Spinal cord (tissue), 9 donors: ENCODE measurements at regions not wholly inside any gene's neighbourhood (a gene's known extent, or its start where the extent isn't known, plus 50 kb on each side); places are given as distances from the start of the nearest gene placed in this dataset.

Source experiments
- DNase-seq, 6 donors: peaks; one replicate each; pipeline versions ENCODE4 v3.0.0 to v3.0.0-alpha.2; 2013 to 2015; ENCODE audit warnings: low spot score in 6 of 6, low read depth in 4 of 6
- H3K27ac ChIP-seq: one replicate; pipeline ENCODE4 v1.5.1; 2013; ENCODE audit warnings: low read depth, low read length, control low read depth
- H3K27me3 ChIP-seq: one replicate; pipeline ENCODE4 v1.6.1; 2013; ENCODE audit warnings: low read length; ENCODE audit not compliant: control insufficient read depth, insufficient read depth
- H3K36me3 ChIP-seq: one replicate; pipeline ENCODE4 v1.6.1; 2013; ENCODE audit warnings: low read length; ENCODE audit not compliant: control insufficient read depth, insufficient read depth
- H3K4me1 ChIP-seq: one replicate; pipeline ENCODE4 v1.6.1; 2013; ENCODE audit warnings: low read length; ENCODE audit not compliant: control insufficient read depth, insufficient read depth
- H3K4me3 ChIP-seq: one replicate; pipeline ENCODE4 v1.5.1; 2013; ENCODE audit warnings: low read depth, low read length, control low read depth
- H3K9me3 ChIP-seq: one replicate; pipeline ENCODE4 v1.6.1; 2013; ENCODE audit warnings: low read length; ENCODE audit not compliant: control insufficient read depth, insufficient read depth
- WGBS: methylation state at CpG from one replicate; pipeline ENCODE4 v1.1.5; 2013; ENCODE audit warnings: missing lambda C conversion rate; ENCODE audit not compliant: insufficient coverage; 5-methylcytosine and 5-hydroxymethylcytosine counted together
- donor health status: healthy.

DNA sequence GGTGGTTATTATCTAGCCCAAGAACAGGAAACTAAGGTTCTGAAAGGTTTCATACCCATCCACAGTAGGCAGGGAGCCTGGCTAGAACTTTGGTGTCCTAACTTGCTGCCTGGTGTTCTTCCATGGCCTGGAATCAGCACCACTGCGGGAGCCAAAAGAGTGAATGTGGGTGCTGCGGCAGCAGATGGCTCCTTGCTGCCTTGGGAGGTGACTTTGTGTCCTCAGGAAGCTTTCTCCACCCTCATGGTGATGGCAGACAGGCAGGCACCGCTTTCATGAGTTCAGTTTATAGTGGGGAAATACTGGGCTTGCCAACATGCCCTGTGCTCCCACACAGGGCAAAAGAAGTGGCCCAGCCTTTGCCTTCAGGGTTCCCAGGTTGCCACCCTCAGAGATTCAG is 385.2 kb downstream of the BCL11A start:
- WGBS, result 100% methylated on average over 3 of the region's 3 CpGs
- no peaks in the 10 kb centered on the region for H3K4me1 ChIP-seq
- no peak overlapping the region for H3K4me3 ChIP-seq
- H3K27ac ChIP-seq, result no peak overlapping the region
- H3K27me3 ChIP-seq, result no peaks in the 10 kb centered on the region
- no peaks in the 10 kb centered on the region for H3K36me3 ChIP-seq
- no peaks in the 10 kb centered on the region for H3K9me3 ChIP-seq
- DNase-seq, result no peak

DNA sequence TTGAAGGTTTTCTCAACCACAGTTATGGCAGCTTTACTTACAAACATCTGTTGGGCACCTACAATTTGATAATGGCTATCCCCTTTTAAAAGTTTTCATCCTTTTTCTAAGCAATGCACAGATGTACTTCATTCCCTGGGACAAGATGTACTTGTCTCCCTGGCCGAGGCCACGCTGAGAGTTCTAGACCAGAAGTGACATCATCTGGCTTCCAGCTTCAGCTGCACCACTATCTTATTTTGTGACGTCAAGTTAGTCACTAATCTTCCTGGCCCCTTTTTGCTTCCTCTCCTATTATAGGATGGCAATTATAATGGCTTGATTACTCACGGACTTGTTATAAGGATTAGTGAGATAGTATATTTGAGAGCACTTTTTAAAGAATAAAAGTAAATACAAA is 386.4 kb downstream of the BCL11A start:
- H3K9me3 ChIP-seq, result no peaks in the 10 kb centered on the region
- no peaks in the 10 kb centered on the region for H3K4me1 ChIP-seq
- WGBS, result 87% methylated on average over 2 of the region's 4 CpGs
- no peak overlapping the region for H3K27ac ChIP-seq
- no peaks in the 10 kb centered on the region for H3K36me3 ChIP-seq
- no peak overlapping the region for H3K4me3 ChIP-seq
- DNase-seq, result no peak
- no peaks in the 10 kb centered on the region for H3K27me3 ChIP-seq

GRCh38 chr2:60163691-60164090 is 389.8 kb downstream of the BCL11A start:
- 83% methylated on average over 2 of the region's 7 CpGs for WGBS
- Histone ChIP-seq H3K36me3 (no peaks in the 10 kb centered on the region), H3K4me1 (no peaks in the 10 kb centered on the region), H3K9me3 (no peaks in the 10 kb centered on the region), H3K27me3 (no peaks in the 10 kb centered on the region), H3K27ac (no peak overlapping the region), H3K4me3 (no peak overlapping the region)
- no peak for DNase-seq

DNA sequence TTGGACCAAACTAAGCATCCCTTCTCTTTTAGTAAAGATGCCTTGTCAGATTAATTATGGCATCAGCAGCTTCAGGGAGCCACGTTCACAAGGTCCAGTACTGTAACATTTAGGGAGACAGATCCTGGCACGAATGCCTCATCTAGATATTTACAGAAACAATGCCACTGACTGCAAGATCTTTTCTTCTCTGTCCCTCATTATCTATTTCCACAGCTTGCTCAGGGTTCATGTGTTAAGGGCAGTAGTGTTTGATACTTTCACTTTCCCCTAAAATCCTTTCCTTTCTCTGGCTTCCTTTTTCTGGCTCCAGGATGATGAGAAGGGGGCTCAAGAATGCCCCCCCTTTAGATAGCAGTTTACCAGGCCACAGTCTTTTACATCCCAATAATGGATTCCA is 393.9 kb downstream of the BCL11A start:
- Histone ChIP-seq H3K4me1 (no peaks in the 10 kb centered on the region), H3K36me3 (no peaks in the 10 kb centered on the region), H3K9me3 (no peaks in the 10 kb centered on the region), H3K4me3 (no peak overlapping the region), H3K27me3 (no peaks in the 10 kb centered on the region), H3K27ac (no peak overlapping the region)
- DNase-seq, result no peak
- WGBS, result 67% methylated on average over 1 of the region's 2 CpGs

- H3K27ac ChIP-seq, result no peak overlapping the region
- peaks cover 2% of the 10 kb centered on the region for H3K9me3 ChIP-seq
- WGBS, result no CpG with 5 or more reads among the region's 1 CpG
- H3K36me3 ChIP-seq, result no peaks in the 10 kb centered on the region
- H3K4me3 ChIP-seq, result no peak overlapping the region
- no peaks in the 10 kb centered on the region for H3K4me1 ChIP-seq
- no peak for DNase-seq
- H3K27me3 ChIP-seq, result no peaks in the 10 kb centered on the region
Measured at GRCh38 chr2:60158262-60158661, 395.2 kb downstream of the BCL11A start.

- H3K36me3 ChIP-seq, result no peaks in the 10 kb centered on the region
- H3K4me3 ChIP-seq, result no peak overlapping the region
- H3K27me3 ChIP-seq, result no peaks in the 10 kb centered on the region
- H3K4me1 ChIP-seq, result no peaks in the 10 kb centered on the region
- no peak overlapping the region for H3K27ac ChIP-seq
- DNase-seq, result no peak
- WGBS, result 88% methylated on average over 1 of the region's 1 CpG
- H3K9me3 ChIP-seq, result peaks cover 2% of the 10 kb centered on the region
Measured at GRCh38 chr2:60157283-60157682, 396.2 kb downstream of the BCL11A start.

DNA sequence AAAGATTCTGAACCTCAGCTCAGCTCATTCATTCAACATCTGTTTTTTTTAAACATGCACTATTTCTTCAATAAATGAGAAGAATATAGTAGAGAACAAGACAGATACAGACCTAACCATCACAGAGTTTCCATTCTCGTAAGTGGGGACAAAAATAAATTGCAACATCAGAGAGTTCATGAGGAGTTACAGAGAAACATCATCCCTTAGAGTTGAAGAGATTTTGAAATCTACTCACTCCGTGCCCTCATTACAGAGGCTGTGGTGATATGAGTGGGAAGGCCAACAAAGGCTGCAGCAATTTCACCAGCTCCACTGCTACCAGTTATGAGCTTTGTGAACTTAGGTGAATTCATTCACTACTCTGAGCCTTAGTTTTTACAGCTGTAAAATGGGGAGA is 399.3 kb downstream of the BCL11A start:
- Histone ChIP-seq H3K4me1 (no peaks in the 10 kb centered on the region), H3K36me3 (no peaks in the 10 kb centered on the region), H3K27me3 (no peaks in the 10 kb centered on the region), H3K27ac (no peak overlapping the region), H3K4me3 (no peak overlapping the region), H3K9me3 (peaks cover 2% of the 10 kb centered on the region)
- WGBS, result no CpG with 5 or more reads among the region's 2 CpGs
- DNase-seq, result no peak

- no peak overlapping the region for H3K4me3 ChIP-seq
- H3K9me3 ChIP-seq, result peaks cover 2% of the 10 kb centered on the region
- no peak for DNase-seq
- H3K27ac ChIP-seq, result no peak overlapping the region
- H3K4me1 ChIP-seq, result no peaks in the 10 kb centered on the region
- no peaks in the 10 kb centered on the region for H3K36me3 ChIP-seq
- H3K27me3 ChIP-seq, result no peaks in the 10 kb centered on the region
- WGBS, result no CpG with 5 or more reads among the region's 4 CpGs
Measured at GRCh38 chr2:60152226-60152833, 401.1 kb downstream of the BCL11A start.

DNA sequence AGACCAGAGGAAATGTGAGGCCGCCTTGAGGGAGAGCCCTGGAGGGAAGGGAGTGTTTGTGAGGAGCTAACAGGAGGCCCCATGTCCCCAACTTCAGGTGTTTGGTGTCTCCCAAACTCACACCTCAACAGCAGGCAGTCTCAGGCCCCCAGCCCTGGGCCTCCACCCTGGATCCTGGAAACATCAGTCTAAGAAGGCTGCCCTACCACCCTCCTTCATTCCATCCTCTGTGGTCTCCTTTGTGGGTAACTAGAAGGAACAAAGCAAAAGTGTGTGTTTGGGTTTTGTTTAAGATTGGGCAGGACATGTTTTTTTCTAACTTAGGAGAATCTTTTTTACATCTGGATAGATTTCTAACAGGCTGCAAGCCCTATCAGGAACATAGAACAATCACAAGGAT is 404.3 kb downstream of the BCL11A start:
- H3K4me1 ChIP-seq, result no peaks in the 10 kb centered on the region
- no peak for DNase-seq
- WGBS, result 80% methylated on average over 1 of the region's 1 CpG
- H3K4me3 ChIP-seq, result no peak overlapping the region
- no peak overlapping the region for H3K27ac ChIP-seq
- no peaks in the 10 kb centered on the region for H3K36me3 ChIP-seq
- H3K27me3 ChIP-seq, result no peaks in the 10 kb centered on the region
- H3K9me3 ChIP-seq, result peaks cover 4% of the 10 kb centered on the region

- Histone ChIP-seq H3K36me3 (no peaks in the 10 kb centered on the region), H3K27me3 (no peaks in the 10 kb centered on the region), H3K4me1 (no peaks in the 10 kb centered on the region), H3K9me3 (peaks cover 2% of the 10 kb centered on the region), H3K27ac (no peak overlapping the region), H3K4me3 (no peak overlapping the region)
- WGBS, result 89% methylated on average over 2 of the region's 4 CpGs
- DNase-seq, result no peak
Measured at GRCh38 chr2:60148716-60149115, 404.7 kb downstream of the BCL11A start.
